Neural progenitor cell (in vitro differentiated cells): ENCODE measurements at regions not wholly inside any gene's neighbourhood (a gene's known extent, or its start where the extent isn't known, plus 50 kb on each side); places are given as distances from the start of the nearest gene placed in this dataset.

Experiments used
- CTCF ChIP-seq: fragments of 200-600 bp; sonication (generic); IDR thresholded peaks from 2 replicates; pipeline ENCODE4 v1.5.1; 2017; ENCODE audit warnings: antibody characterized with exemption, mild to moderate bottlenecking
- EZH2 ChIP-seq: fragments of 200-600 bp; sonication (generic); IDR thresholded peaks from 2 replicates; pipeline ENCODE4 v1.6.1; 2017; ENCODE audit warnings: antibody characterized with exemption, mild to moderate bottlenecking, moderate library complexity
- EZH2phosphoT487 ChIP-seq: fragments of 200-600 bp; sonication (generic); IDR thresholded peaks from 2 replicates; pipeline ENCODE4 v1.6.1; 2017; ENCODE audit warnings: antibody characterized with exemption

DNA sequence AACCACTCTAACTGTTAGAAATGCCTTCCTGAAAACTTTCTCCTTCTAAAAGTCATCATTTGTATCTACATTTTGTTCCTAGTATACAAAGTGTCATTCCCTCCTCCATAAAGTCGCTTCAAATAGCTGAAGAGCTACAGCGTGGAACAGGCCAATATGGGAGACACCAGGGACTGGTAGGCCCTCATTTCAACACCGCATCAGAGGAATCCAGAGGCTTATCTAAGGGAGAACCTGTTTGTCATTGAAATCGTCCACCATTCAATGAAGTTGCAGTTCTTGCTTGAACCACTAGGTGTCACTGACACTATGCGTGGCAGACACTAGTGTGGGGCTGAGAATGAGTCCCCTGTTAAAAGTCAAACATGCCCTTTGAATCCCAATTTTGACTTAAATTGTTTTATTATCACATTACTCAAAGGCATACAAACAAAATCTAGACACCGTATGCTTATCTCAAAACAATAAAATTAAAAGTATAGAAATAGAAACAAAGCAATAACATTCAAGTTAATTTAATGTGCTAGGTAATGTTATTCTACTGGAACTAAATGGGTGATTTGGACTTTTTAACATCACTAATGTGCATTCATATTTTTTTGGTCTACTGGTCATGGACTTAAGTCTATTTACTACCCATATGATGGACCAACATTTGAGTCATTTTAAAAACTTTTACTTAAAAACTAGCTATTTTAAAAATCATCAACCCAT lies 182.3 kb downstream of the FCRL5 start:
- TF ChIP-seq CTCF (peak; percentile 91), EZH2phosphoT487 (no peak), EZH2 (no peak)
